Thoracic aorta (tissue), 2 donors: ENCODE measurements at regions not wholly inside any gene's neighbourhood (a gene's known extent, or its start where the extent isn't known, plus 50 kb on each side); places are given as distances from the start of the nearest gene placed in this dataset.

ENCODE experiments used
- ATAC-seq: fragments of 150-250 bp; one replicate; pipeline ENCODE4 v1.8.0; 2017; ENCODE audit warnings: low read depth; ENCODE audit not compliant: insufficient number of reproducible peaks, low FRiP score
- DNase-seq: peaks from one replicate; pipeline ENCODE4 v3.0.0-alpha.2; 2020; ENCODE audit warnings: low spot score
- H3K27ac ChIP-seq, 2 donors: fragments of 200-600 bp; sonication (generic); 1 replicate in 1 of 2; 2 replicates in 1 of 2; pipeline ENCODE4 v1.5.1; 2016; ENCODE audit warnings: mild to moderate bottlenecking in 2 of 2, moderate library complexity in 2 of 2
- H3K27me3 ChIP-seq: fragments of 200-600 bp; sonication (generic); replicated peaks from 2 replicates; pipeline ENCODE4 v1.6.0; 2016; ENCODE audit warnings: mild to moderate bottlenecking; ENCODE audit not compliant: insufficient read depth
- H3K36me3 ChIP-seq: fragments of 200-600 bp; sonication (generic); one replicate; pipeline ENCODE4 v1.5.1; 2016
- H3K4me1 ChIP-seq, 2 donors: fragments of 200-600 bp; sonication (generic); 1 replicate in 1 of 2; 2 replicates in 1 of 2; pipeline versions ENCODE4 v1.5.1 to v1.6.0; 2016; ENCODE audit warnings: low read depth in 2 of 2, mild to moderate bottlenecking in 1 of 2; ENCODE audit not compliant: control insufficient read depth in 1 of 2
- H3K4me3 ChIP-seq: fragments of 200-600 bp; sonication (generic); 2 replicates; pipeline ENCODE4 v1.5.1; 2016; ENCODE audit warnings: mild to moderate bottlenecking
- H3K9me3 ChIP-seq: fragments of 200-600 bp; sonication (generic); 2 replicates; pipeline ENCODE4 v1.5.1; 2016
- CTCF ChIP-seq: fragments of 200-600 bp; sonication (generic); IDR thresholded peaks from one replicate; pipeline ENCODE4 v1.5.1; 2019; ENCODE audit warnings: antibody characterized with exemption

GRCh38 chr5:103476811-103477210 lies 85.8 kb downstream of the NUDT12 start:
- no peaks in the 10 kb centered on the region for H3K27me3 ChIP-seq
- no peak overlapping the region for H3K4me3 ChIP-seq
- no peak overlapping the region for H3K27ac ChIP-seq
- DNase-seq (no peak), ATAC-seq (no peak)
- TF ChIP-seq CTCF = no peak
- peaks cover 5 to 8% of the 10 kb centered on the region in 2 donors for H3K4me1 ChIP-seq
- H3K9me3 ChIP-seq = no peaks in the 10 kb centered on the region
- H3K36me3 ChIP-seq = no peaks in the 10 kb centered on the region

GRCh38 chr5:103475629-103476240 lies 86.9 kb downstream of the NUDT12 start:
- Histone ChIP-seq H3K9me3 (no peaks in the 10 kb centered on the region), H3K27me3 (no peaks in the 10 kb centered on the region), H3K27ac (no peak overlapping the region), H3K4me3 (no peak overlapping the region), H3K4me1 (peaks cover 5 to 8% of the 10 kb centered on the region in 2 donors), H3K36me3 (no peaks in the 10 kb centered on the region)
- ATAC-seq = peak; percentile 66
- DNase-seq = no peak
- TF ChIP-seq CTCF = peak; percentile 59

GRCh38 chr5:103474677-103475076 lies 87.9 kb downstream of the NUDT12 start:
- H3K4me1 ChIP-seq = peaks cover 5 to 8% of the 10 kb centered on the region in 2 donors
- TF ChIP-seq CTCF = no peak
- H3K9me3 ChIP-seq = no peaks in the 10 kb centered on the region
- no peak overlapping the region for H3K27ac ChIP-seq
- H3K36me3 ChIP-seq = no peaks in the 10 kb centered on the region
- no peak overlapping the region for H3K4me3 ChIP-seq
- no peak for ATAC-seq
- no peaks in the 10 kb centered on the region for H3K27me3 ChIP-seq
- DNase-seq = no peak

GRCh38 chr5:103473725-103474124 lies 88.9 kb downstream of the NUDT12 start:
- no peak for DNase-seq

GRCh38 chr5:103472830-103473229 lies 89.8 kb downstream of the NUDT12 start:
- DNase-seq = no peak
- Histone ChIP-seq H3K4me1 (peaks cover 5 to 8% of the 10 kb centered on the region in 2 donors), H3K4me3 (no peak overlapping the region), H3K27ac (no peak overlapping the region), H3K9me3 (no peaks in the 10 kb centered on the region), H3K27me3 (no peaks in the 10 kb centered on the region), H3K36me3 (no peaks in the 10 kb centered on the region)
- TF ChIP-seq CTCF = no peak
- ATAC-seq = no peak

More at GRCh38 chr5:103473725-103474124, 88.9 kb downstream of the NUDT12 start:
- Histone ChIP-seq H3K36me3 (no peaks in the 10 kb centered on the region), H3K27me3 (no peaks in the 10 kb centered on the region), H3K9me3 (no peaks in the 10 kb centered on the region), H3K4me1 (peaks cover 5 to 8% of the 10 kb centered on the region in 2 donors), H3K4me3 (no peak overlapping the region), H3K27ac (no peak overlapping the region)
- no peak for TF ChIP-seq CTCF
- ATAC-seq = no peak
